Activated T-cell treated with anti-CD3 and anti-CD28 coated beads, Interleukin-2, amount 50 U/mL, for 4 hours (primary cell): ENCODE measurements at regions not wholly inside any gene's neighbourhood (a gene's known extent, or its start where the extent isn't known, plus 50 kb on each side); places are given as distances from the start of the nearest gene placed in this dataset.
"Not testable (repeated sequence)": the region's sequence is repeated elsewhere in the genome, so short reads cannot be mapped to it uniquely, and the experiment has no call there.

Experiments used
- ATAC-seq, 2 donors: fragments of 200-7000 bp; cut with Tn5 transposase; one replicate each; pipeline ENCODE4 v1.10.0; 2021
- DNase-seq: peaks from one replicate; pipeline ENCODE4 v3.0.0-alpha.2; 2020
- H3K27me3 Mint-ChIP-seq: one replicate; pipeline ENCODE4 v1.8.0; 2021; ENCODE audit warnings: low read depth, mixed read lengths
- H3K36me3 Mint-ChIP-seq: one replicate; pipeline ENCODE4 v1.8.0; 2022; ENCODE audit warnings: mixed read lengths; ENCODE audit not compliant: insufficient read depth
- H3K4me1 Mint-ChIP-seq: one replicate; pipeline ENCODE4 v1.8.0; 2021; ENCODE audit warnings: low read depth, mixed read lengths
- H3K4me3 Mint-ChIP-seq: one replicate; pipeline ENCODE4 v1.8.0; 2021; ENCODE audit warnings: mild to moderate bottlenecking, moderate library complexity, mixed read lengths
- H3K9me3 Mint-ChIP-seq: one replicate; pipeline ENCODE4 v1.8.0; 2021; ENCODE audit warnings: mixed read lengths

DNA sequence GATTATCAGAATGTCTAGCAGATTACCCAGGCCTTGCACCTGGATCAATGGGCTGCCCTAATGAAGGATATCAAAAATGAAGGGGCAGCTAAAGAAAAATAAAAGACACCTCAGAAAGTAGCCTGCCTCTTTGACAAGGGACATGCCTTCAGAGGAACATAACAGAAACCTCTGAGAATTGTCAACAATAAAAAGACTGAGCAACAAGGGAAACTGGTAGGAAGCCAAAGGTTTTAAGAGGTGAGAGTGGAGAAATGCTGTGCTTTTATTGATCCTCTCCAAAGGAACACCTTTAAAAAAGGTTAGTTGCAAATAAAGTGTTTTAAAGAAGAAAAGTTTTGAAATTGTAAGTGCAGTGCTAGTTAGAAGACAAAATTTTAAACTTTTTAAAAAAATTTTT is 187.8 kb upstream of the TTC14 start:
- no peaks in the 10 kb centered on the region for H3K4me1 Mint-ChIP-seq
- DNase-seq (no peak), ATAC-seq (no peak)
- no peaks in the 10 kb centered on the region for H3K9me3 Mint-ChIP-seq
- H3K27me3 Mint-ChIP-seq = no peaks in the 10 kb centered on the region
- H3K4me3 Mint-ChIP-seq = no peak overlapping the region
- no peaks in the 10 kb centered on the region for H3K36me3 Mint-ChIP-seq

DNA sequence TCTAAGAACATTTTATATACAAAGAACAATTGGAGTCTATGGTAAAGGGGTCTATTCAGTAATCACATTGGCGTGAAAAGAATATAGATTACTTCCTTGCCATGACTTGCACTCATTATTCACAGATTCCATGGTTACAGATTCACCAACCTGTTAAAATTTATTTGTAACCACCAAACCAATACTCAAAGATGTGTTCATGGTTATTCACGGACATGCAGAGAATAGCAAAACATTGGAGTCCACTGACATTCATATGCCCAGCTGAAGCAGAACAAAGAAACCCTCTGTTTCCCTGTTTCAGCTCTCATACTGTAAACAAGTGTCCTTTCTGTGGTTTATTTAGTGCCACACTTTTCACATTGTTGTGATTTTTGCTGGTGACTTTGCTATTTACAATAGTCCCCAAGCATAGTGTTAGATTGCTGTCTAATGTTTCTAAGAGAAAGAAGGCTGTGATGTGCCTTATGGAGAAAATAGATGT is 185.8 kb upstream of the TTC14 start:
- Mint-ChIP-seq H3K27me3 (no peaks in the 10 kb centered on the region), H3K4me3 (no peak overlapping the region), H3K9me3 (no peaks in the 10 kb centered on the region), H3K4me1 (no peaks in the 10 kb centered on the region), H3K36me3 (no peaks in the 10 kb centered on the region)
- ATAC-seq (no peak), DNase-seq (no peak)

DNA sequence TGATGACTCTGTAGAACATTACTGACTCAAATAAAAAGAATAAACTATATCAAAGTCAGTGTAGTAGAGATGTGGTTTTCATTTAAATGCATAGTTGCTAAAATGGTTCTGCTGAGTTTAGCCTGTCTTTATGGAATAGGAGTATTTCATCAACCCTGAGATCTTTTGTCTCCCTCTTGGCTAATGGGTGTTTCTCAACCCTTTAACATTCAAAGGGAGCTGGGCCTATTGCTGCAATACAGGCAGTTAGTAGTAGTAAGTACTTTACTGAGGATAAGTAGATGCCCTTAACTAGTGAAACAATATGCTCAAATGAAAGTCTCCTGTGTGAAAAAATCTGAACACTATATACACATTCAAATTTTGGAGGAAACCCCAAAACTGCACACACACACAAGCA is 184.7 kb upstream of the TTC14 start:
- Mint-ChIP-seq H3K27me3 (no peaks in the 10 kb centered on the region), H3K9me3 (no peaks in the 10 kb centered on the region), H3K4me1 (no peaks in the 10 kb centered on the region), H3K4me3 (no peak overlapping the region), H3K36me3 (no peaks in the 10 kb centered on the region)
- no peak for ATAC-seq
- DNase-seq = no peak

GRCh38 chr3:180420016-180420415 is 181.9 kb upstream of the TTC14 start:
- Mint-ChIP-seq H3K36me3 (no peaks in the 10 kb centered on the region), H3K4me3 (no peak overlapping the region), H3K9me3 (no peaks in the 10 kb centered on the region), H3K4me1 (no peaks in the 10 kb centered on the region), H3K27me3 (no peaks in the 10 kb centered on the region)
- ATAC-seq (no peak), DNase-seq (no peak)

DNA sequence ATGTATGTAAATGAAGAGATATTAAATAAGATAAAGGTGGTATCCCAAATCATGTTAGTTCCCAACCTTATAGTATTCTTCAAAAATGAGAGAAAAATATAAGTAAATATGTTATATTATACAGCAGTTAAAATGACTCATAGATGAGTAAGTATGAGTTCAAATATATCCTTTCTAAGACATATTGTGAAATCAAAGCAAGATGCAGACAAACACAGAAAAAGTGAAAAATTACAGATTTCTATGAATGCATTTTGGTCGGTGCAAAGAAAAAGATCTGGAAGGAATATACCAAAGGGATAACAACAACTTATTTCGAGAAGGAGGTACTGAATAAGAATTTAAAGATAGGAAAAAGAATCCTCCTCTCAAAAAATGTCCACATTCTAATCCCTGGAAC is 181.2 kb upstream of the TTC14 start:
- Mint-ChIP-seq H3K9me3 (no peaks in the 10 kb centered on the region), H3K4me1 (no peaks in the 10 kb centered on the region), H3K4me3 (no peak overlapping the region), H3K36me3 (no peaks in the 10 kb centered on the region), H3K27me3 (no peaks in the 10 kb centered on the region)
- no peak for DNase-seq
- no peak for ATAC-seq

DNA sequence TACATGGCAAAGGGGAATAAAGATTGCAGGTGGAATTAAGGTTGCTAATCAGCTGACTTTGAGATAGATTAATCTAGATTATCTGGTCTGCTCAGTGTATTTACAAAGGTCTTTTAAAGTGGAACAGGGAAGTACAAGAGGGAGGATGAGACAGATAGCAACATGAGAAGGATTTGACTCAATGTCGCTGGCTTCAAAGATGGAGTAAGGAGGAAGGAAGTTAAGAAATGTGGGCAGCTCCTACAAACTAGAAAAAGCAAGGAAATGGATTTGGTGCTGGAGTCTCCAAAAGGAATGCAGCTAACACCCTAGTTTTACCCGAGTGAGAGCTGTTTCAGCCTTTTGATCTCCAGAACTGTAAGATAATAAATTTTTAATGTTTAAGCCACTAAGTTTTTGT is 180.7 kb upstream of the TTC14 start:
- no peaks in the 10 kb centered on the region for H3K4me1 Mint-ChIP-seq
- no peaks in the 10 kb centered on the region for H3K36me3 Mint-ChIP-seq
- no peak for ATAC-seq
- no peaks in the 10 kb centered on the region for H3K9me3 Mint-ChIP-seq
- DNase-seq = no peak
- no peaks in the 10 kb centered on the region for H3K27me3 Mint-ChIP-seq
- H3K4me3 Mint-ChIP-seq = no peak overlapping the region

DNA sequence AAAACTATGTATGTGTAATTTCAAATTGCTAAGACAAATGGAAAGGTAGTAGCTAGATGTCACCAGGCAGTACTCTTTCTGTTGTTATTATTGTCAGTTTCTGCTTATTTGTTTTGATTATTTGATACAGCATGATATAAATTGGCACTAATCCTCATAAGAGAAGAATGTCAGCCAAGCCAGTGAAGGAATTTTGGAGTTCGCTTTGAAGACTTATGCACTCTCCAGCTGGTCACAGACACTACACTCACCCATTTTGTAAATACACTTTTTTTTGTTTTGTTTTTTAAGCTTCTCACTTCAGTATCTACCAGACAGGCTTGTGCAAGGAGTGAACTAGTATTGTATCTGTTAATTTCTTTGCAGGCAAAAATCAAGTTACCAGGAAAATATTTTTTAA is 180.2 kb upstream of the TTC14 start:
- Mint-ChIP-seq H3K4me1 (no peaks in the 10 kb centered on the region), H3K36me3 (no peaks in the 10 kb centered on the region), H3K9me3 (no peaks in the 10 kb centered on the region), H3K27me3 (no peaks in the 10 kb centered on the region), H3K4me3 (no peak overlapping the region)
- DNase-seq = no peak
- ATAC-seq = no peak

- H3K9me3 Mint-ChIP-seq, H3K4me3 Mint-ChIP-seq, H3K27me3 Mint-ChIP-seq, H3K36me3 Mint-ChIP-seq, H3K4me1 Mint-ChIP-seq, ATAC-seq, DNase-seq: not testable (repeated sequence)
Measured at GRCh38 chr3:180424305-180424704, 177.7 kb upstream of the TTC14 start.

DNA sequence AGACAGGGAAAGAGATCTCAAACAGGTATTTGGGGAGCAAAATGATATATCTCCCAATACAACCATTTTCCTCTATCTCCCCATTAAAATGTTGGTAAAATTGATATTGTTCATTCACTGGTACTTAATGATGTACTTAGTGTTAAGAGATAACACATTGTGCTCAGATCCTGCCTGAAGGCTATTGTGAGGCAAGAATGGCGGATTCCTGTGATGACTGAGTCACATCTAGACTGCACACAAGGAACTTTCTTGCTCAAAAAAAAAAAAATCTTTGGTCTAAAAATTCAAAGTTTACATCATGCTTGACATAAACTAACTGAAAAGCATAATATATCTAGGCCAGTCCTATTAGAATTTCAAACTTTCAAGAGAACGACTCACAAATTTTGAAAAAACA is 171.1 kb upstream of the TTC14 start:
- no peak for ATAC-seq
- DNase-seq = no peak
- peaks cover 7% of the 10 kb centered on the region for H3K9me3 Mint-ChIP-seq
- no peak overlapping the region for H3K4me3 Mint-ChIP-seq
- H3K27me3 Mint-ChIP-seq = no peaks in the 10 kb centered on the region
- H3K36me3 Mint-ChIP-seq = no peaks in the 10 kb centered on the region
- no peaks in the 10 kb centered on the region for H3K4me1 Mint-ChIP-seq

DNA sequence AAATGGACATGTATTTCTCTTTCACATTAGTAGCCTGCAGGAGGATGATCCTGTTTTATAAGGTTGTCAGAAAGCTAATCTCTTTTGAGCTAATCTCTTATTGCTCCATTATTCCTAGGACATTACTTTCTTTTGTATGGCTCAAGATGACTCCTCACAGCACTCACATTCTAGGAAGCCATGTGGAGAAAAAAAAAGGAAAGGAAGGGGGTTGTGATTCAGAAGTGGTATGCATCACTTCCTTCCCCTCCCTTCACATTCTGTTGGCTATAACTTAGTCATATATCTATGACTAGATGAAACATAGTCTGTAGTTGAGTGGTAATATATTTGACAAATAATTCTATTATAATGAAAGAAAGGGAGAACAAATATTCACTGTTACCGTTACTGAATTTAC is 168.8 kb upstream of the TTC14 start:
- Mint-ChIP-seq H3K4me1 (no peaks in the 10 kb centered on the region), H3K27me3 (no peaks in the 10 kb centered on the region)

GRCh38 chr3:180447136-180447535 is 154.8 kb upstream of the TTC14 start:
- H3K4me1 Mint-ChIP-seq = no peaks in the 10 kb centered on the region
- no peaks in the 10 kb centered on the region for H3K36me3 Mint-ChIP-seq
- H3K9me3 Mint-ChIP-seq = peaks cover 11% of the 10 kb centered on the region
- ATAC-seq (no peak), DNase-seq (no peak)
- no peak overlapping the region for H3K4me3 Mint-ChIP-seq
- no peaks in the 10 kb centered on the region for H3K27me3 Mint-ChIP-seq

More for the DNA sequence above, 168.8 kb upstream of the TTC14 start:
- DNase-seq (no peak), ATAC-seq (no peak)
- Mint-ChIP-seq H3K36me3 (no peaks in the 10 kb centered on the region), H3K4me3 (no peak overlapping the region), H3K9me3 (peaks cover 7% of the 10 kb centered on the region)

DNA sequence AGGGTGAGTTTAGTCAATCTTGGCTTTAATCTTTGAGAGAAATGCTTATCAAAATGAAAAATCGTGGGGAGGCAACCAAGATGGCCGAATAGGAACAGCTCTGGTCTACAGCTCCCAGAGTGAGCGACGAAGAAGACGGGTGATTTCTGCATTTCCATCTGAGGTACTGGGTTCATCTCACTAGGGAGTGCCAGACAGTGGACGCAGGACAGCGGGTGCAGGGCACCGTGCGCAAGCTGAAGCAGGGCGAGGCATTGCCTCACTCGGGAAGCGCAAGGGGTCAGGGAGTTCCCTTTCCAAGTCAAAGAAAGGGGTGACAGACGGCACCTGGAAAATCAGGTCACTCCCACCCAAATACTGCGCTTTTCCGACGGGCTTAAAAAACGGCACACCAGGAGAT is 153.6 kb upstream of the TTC14 start:
- not testable (repeated sequence) for H3K4me3 Mint-ChIP-seq, H3K36me3 Mint-ChIP-seq, ATAC-seq, DNase-seq, H3K4me1 Mint-ChIP-seq, H3K27me3 Mint-ChIP-seq
- H3K9me3 Mint-ChIP-seq = peaks cover 11% of the 10 kb centered on the region

- Mint-ChIP-seq H3K36me3 (no peaks in the 10 kb centered on the region), H3K4me3 (no peak overlapping the region), H3K9me3 (peaks cover 8% of the 10 kb centered on the region), H3K27me3 (no peaks in the 10 kb centered on the region), H3K4me1 (no peaks in the 10 kb centered on the region)
- DNase-seq (no peak), ATAC-seq (no peak)
Measured at GRCh38 chr3:180457225-180457624, 144.7 kb upstream of the TTC14 start.

GRCh38 chr3:180466401-180467011 is 135.5 kb upstream of the TTC14 start:
- H3K4me3 Mint-ChIP-seq = no peak overlapping the region
- no peaks in the 10 kb centered on the region for H3K4me1 Mint-ChIP-seq
- peaks cover 2% of the 10 kb centered on the region for H3K9me3 Mint-ChIP-seq
- ATAC-seq = no peak
- no peak for DNase-seq
- no peaks in the 10 kb centered on the region for H3K36me3 Mint-ChIP-seq
- H3K27me3 Mint-ChIP-seq = no peaks in the 10 kb centered on the region

GRCh38 chr3:180467177-180467576 is 134.8 kb upstream of the TTC14 start:
- no peak for ATAC-seq
- peaks cover 2% of the 10 kb centered on the region for H3K9me3 Mint-ChIP-seq
- H3K4me1 Mint-ChIP-seq = no peaks in the 10 kb centered on the region

DNA sequence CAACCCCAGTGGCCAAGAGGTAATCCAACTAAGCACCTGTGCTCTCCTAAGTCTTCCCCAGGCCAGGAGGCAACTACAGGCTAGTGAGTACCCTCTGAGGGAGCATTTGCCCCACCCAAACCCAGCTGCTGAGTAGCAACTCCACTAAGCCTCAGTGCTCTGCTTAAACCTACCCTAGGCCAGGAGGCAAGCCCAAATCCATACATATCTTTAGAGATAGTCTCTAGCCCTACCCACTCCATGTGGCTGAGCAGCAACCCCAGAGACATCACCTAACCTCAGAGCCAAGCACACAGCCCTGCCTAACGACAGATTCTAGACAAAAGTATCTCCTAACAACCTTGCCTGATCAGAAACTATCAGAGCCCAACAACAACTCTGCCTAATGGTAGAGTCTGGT is 132.8 kb upstream of the TTC14 start:
- Mint-ChIP-seq H3K27me3 (no peaks in the 10 kb centered on the region), H3K36me3 (no peaks in the 10 kb centered on the region), H3K9me3 (peaks cover 2% of the 10 kb centered on the region), H3K4me3 (no peak overlapping the region), H3K4me1 (no peaks in the 10 kb centered on the region)
- ATAC-seq (no peak), DNase-seq (no peak)

More at GRCh38 chr3:180467177-180467576, 134.8 kb upstream of the TTC14 start:
- DNase-seq = no peak
- Mint-ChIP-seq H3K4me3 (no peak overlapping the region), H3K36me3 (no peaks in the 10 kb centered on the region), H3K27me3 (no peaks in the 10 kb centered on the region)
